ENCODE measurements at regions not wholly inside any gene's neighbourhood (a gene's known extent, or its start where the extent isn't known, plus 50 kb on each side); places are given as distances from the start of the nearest gene placed in this dataset.
"Not testable (repeated sequence)": the region's sequence is repeated elsewhere in the genome, so short reads cannot be mapped to it uniquely, and the experiment has no call there.

GRCh38 chr5:177671035-177671754, 71.3 kb downstream of the B4GALT7 start:
- not testable (repeated sequence) for TF ChIP-seq CTCF (IDR thresholded peaks at IDR 0.05; ENCODE audit: insufficient read depth, low read length, poor library complexity, severe bottlenecking); EZH2phosphoT487 (conservative IDR thresholded peaks at IDR 0.05; ENCODE audit: low read length)

Measured in SU-DHL-6 (cell line).